CD4-positive, alpha-beta T cell (primary cell): ENCODE measurements at regions not wholly inside any gene's neighbourhood (a gene's known extent, or its start where the extent isn't known, plus 50 kb on each side); places are given as distances from the start of the nearest gene placed in this dataset.

Source experiments
- ATAC-seq: fragments of 200-7000 bp; cut with Tn5 transposase; one replicate; pipeline ENCODE4 v1.10.0; 2022; ENCODE audit warnings: mild to moderate bottlenecking; ENCODE audit not compliant: poor library complexity
- CTCF ChIA-PET: fragments of 350-600 bp; sonication (Branson Sonifier 250); formaldehyde crosslinking; loops from one replicate; lab custom pipeline; 2021; ENCODE audit warnings: antibody characterized with exemption, inconsistent platforms; lab: Charles Lee
- POLR2A ChIA-PET: fragments of 350-600 bp; sonication (Branson Sonifier 250); formaldehyde crosslinking; loops from one replicate; lab custom pipeline; 2021; ENCODE audit warnings: antibody characterized with exemption, inconsistent platforms; lab: Charles Lee
- DNase-seq, 14 experiments: peaks; one replicate each; pipeline ENCODE4 v3.0.0-alpha.2; 2013 to 2020; ENCODE audit warnings: mixed read lengths in 2 of 14
- H3K27ac ChIP-seq, 2 donors: one replicate each; pipeline versions ENCODE4 v1.5.1 to v1.7.0; 2013; ENCODE audit warnings: low read length in 2 of 2, low read depth in 1 of 2, mild to moderate bottlenecking in 1 of 2
- H3K27me3 ChIP-seq, 2 experiments: 1 replicate in 1 of 2; 2 replicates in 1 of 2; pipeline versions ENCODE4 v1.6.1 to v1.7.0; 2013; ENCODE audit warnings: low read length in 2 of 2, control low read depth in 1 of 2, mild to moderate bottlenecking in 1 of 2, moderate library complexity in 1 of 2; ENCODE audit not compliant: insufficient read depth in 2 of 2, control insufficient read depth in 1 of 2
- H3K36me3 ChIP-seq: one replicate; pipeline ENCODE4 v1.6.1; 2013; ENCODE audit warnings: low read length, control low read depth; ENCODE audit not compliant: insufficient read depth
- H3K4me1 ChIP-seq: one replicate; pipeline ENCODE4 v1.6.1; 2013; ENCODE audit warnings: low read length, control low read depth; ENCODE audit not compliant: insufficient read depth
- H3K4me3 ChIP-seq: one replicate; pipeline ENCODE4 v1.5.1; 2013; ENCODE audit warnings: mild to moderate bottlenecking, low read length, moderate library complexity
- H3K9me3 ChIP-seq, 2 experiments: 1 replicate in 1 of 2; 2 replicates in 1 of 2; pipeline versions ENCODE4 v1.6.1 to v1.7.0; 2013; ENCODE audit warnings: low read length in 2 of 2, mild to moderate bottlenecking in 2 of 2, control low read depth in 1 of 2, moderate library complexity in 1 of 2; ENCODE audit not compliant: control insufficient read depth in 1 of 2, insufficient read depth in 1 of 2
- H3K27ac Mint-ChIP-seq: one replicate; pipeline ENCODE4 v1.8.0; 2020; ENCODE audit warnings: mixed read lengths
- H3K27me3 Mint-ChIP-seq: one replicate; pipeline ENCODE4 v1.8.0; 2021; ENCODE audit warnings: mixed read lengths
- H3K36me3 Mint-ChIP-seq: one replicate; pipeline ENCODE4 v1.8.0; 2021; ENCODE audit warnings: low read depth, mixed read lengths
- H3K4me1 Mint-ChIP-seq: one replicate; pipeline ENCODE4 v1.8.0; 2021; ENCODE audit warnings: low read depth, mixed read lengths
- H3K4me3 Mint-ChIP-seq: one replicate; pipeline ENCODE4 v1.8.0; 2020; ENCODE audit warnings: mild to moderate bottlenecking, mixed read lengths
- H3K9me3 Mint-ChIP-seq: one replicate; pipeline ENCODE4 v1.8.0; 2020; ENCODE audit warnings: mixed read lengths
- CTCF ChIP-seq: fragments of 200-600 bp; IDR thresholded peaks from one replicate; pipeline ENCODE4 v1.8.0; 2022; ENCODE audit warnings: antibody characterized with exemption, mild to moderate bottlenecking
- intact Hi-C, 2 experiments: fragments of 100-400 bp; cut with DNase I in 1 of 2; cut with micrococcal nuclease in 1 of 2; formaldehyde crosslinking; loops; one replicate each; pipeline versions ENCODE4 v1.15.1 to v1.9.0; 2023 to 2025; cut with DNase I, micrococcal nuclease

DNA sequence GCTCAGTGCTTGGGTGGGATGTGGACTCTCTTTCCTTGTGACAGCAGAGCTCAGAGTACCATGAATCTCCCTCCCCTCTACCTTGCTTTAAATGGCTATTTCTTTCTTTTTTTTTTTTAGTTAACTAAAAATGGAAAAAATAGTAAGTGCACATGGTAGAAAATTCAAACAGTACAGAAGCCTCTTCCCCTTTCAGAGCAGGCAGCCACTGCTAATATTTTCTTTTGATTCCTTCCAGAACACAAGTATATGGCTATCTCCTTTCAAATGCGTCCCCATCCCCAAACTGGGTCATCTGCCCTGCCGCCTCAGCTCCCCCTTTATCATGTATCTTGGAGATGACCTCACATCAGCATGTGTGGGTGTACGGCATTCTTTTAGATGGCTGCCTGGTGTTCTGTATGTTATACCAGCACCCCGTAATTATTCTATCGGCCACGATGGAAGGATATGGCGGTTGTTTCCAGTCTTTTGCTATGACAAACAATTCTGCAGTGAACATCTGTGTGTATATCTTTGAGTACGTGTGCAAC, 70.5 kb upstream of the DLX2 start:
- peaks cover 2% of the 10 kb centered on the region for H3K4me1 Mint-ChIP-seq
- no peak for TF ChIP-seq CTCF
- Histone ChIP-seq H3K9me3 (no peaks in the 10 kb centered on the region), H3K4me3 (peak overlapping the region; percentile 59), H3K27ac (no peak overlapping the region), H3K27me3 (peaks cover 0 to 6% of the 10 kb centered on the region in 2 experiments), H3K36me3 (no peaks in the 10 kb centered on the region), H3K4me1 (peaks cover 12% of the 10 kb centered on the region)
- no peaks in the 10 kb centered on the region for H3K36me3 Mint-ChIP-seq
- no peak overlapping the region for H3K27ac Mint-ChIP-seq
- no peaks in the 10 kb centered on the region for H3K27me3 Mint-ChIP-seq
- ChIA-PET CTCF (interaction anchor here (0.6 to 2.0 kb wide), 5 partner anchors 289 to 538 kb away, joined by 3 to 12 read pairs (median 6); no protein-coding TSS in a partner anchor), POLR2A (interaction anchor here (4.3 kb wide), 1 partner anchor 288 kb away, joined by 22 read pairs; no protein-coding TSS in a partner anchor)
- ATAC-seq (no peak), DNase-seq (no peak)
- no peaks in the 10 kb centered on the region for H3K9me3 Mint-ChIP-seq
- peak overlapping the region; percentile 74 for H3K4me3 Mint-ChIP-seq
- intact Hi-C loops: loop anchor here (2.0 to 10.0 kb wide), 5 partner anchors 309 to 759 kb away; no protein-coding TSS in a partner anchor

- POLR2A ChIA-PET: no interaction called here
- Mint-ChIP-seq H3K27ac (no peak overlapping the region), H3K4me1 (peaks cover 29% of the 10 kb centered on the region)
Measured at GRCh38 chr2:172177581-172177980, 74.9 kb upstream of the DLX2 start.

DNA sequence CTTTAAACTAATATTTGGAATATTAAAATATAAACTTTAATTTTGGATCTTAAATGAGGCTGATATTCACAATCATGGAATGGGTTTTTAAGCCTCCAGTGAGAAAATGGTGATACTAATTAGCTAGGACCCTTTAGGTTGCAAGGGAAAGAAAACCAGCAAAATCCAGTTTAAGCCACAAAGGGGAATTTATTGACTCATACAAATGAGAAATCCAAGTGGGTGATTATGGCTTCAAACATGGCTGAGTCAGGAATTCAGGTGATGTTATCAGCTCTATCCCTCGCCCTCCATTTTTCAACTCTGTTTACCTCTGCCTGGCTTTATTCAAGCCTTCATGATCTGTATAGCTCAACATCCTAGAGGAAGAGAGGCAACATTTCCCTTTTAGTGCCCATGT, 75.3 kb upstream of the DLX2 start:
- H3K4me3 Mint-ChIP-seq: no peak overlapping the region
- intact Hi-C loops: loop anchor here in 1 of 2 experiments (10.0 kb wide), 1 partner anchor 527 kb away; no protein-coding TSS in a partner anchor

More at GRCh38 chr2:172177581-172177980, 74.9 kb upstream of the DLX2 start:
- no peak for TF ChIP-seq CTCF
- no peaks in the 10 kb centered on the region for H3K36me3 Mint-ChIP-seq
- Histone ChIP-seq H3K36me3 (no peaks in the 10 kb centered on the region), H3K4me3 (no peak overlapping the region), H3K9me3 (no peaks in the 10 kb centered on the region), H3K4me1 (peaks cover 21% of the 10 kb centered on the region), H3K27me3 (peaks cover 0 to 6% of the 10 kb centered on the region in 2 experiments), H3K27ac (no peak overlapping the region)
- H3K4me3 Mint-ChIP-seq: no peak overlapping the region
- no peak for DNase-seq
- intact Hi-C loops: loop anchor here in 1 of 2 experiments (10.0 kb wide), 1 partner anchor 527 kb away; no protein-coding TSS in a partner anchor
- CTCF ChIA-PET: no interaction called here
- no peaks in the 10 kb centered on the region for H3K27me3 Mint-ChIP-seq
- ATAC-seq: no peak
- no peaks in the 10 kb centered on the region for H3K9me3 Mint-ChIP-seq

More for the DNA sequence above, 75.3 kb upstream of the DLX2 start:
- Histone ChIP-seq H3K36me3 (no peaks in the 10 kb centered on the region), H3K4me1 (peaks cover 17% of the 10 kb centered on the region), H3K9me3 (no peaks in the 10 kb centered on the region), H3K27me3 (peaks cover 0 to 4% of the 10 kb centered on the region in 2 experiments), H3K27ac (no peak overlapping the region), H3K4me3 (no peak overlapping the region)
- ChIA-PET POLR2A (no interaction called here), CTCF (no interaction called here)
- no peak for TF ChIP-seq CTCF
- Mint-ChIP-seq H3K36me3 (no peaks in the 10 kb centered on the region), H3K9me3 (no peaks in the 10 kb centered on the region), H3K4me1 (peaks cover 29% of the 10 kb centered on the region), H3K27ac (no peak overlapping the region), H3K27me3 (no peaks in the 10 kb centered on the region)
- DNase-seq: no peak
- no peak for ATAC-seq
